HT-29 (cell line): ENCODE measurements at regions not wholly inside any gene's neighbourhood (a gene's known extent, or its start where the extent isn't known, plus 50 kb on each side); places are given as distances from the start of the nearest gene placed in this dataset.

Experiments
- DNase-seq: peaks from one replicate; pipeline ENCODE4 v3.0.0-alpha.2; 2015; ENCODE audit warnings: low spot score

DNA sequence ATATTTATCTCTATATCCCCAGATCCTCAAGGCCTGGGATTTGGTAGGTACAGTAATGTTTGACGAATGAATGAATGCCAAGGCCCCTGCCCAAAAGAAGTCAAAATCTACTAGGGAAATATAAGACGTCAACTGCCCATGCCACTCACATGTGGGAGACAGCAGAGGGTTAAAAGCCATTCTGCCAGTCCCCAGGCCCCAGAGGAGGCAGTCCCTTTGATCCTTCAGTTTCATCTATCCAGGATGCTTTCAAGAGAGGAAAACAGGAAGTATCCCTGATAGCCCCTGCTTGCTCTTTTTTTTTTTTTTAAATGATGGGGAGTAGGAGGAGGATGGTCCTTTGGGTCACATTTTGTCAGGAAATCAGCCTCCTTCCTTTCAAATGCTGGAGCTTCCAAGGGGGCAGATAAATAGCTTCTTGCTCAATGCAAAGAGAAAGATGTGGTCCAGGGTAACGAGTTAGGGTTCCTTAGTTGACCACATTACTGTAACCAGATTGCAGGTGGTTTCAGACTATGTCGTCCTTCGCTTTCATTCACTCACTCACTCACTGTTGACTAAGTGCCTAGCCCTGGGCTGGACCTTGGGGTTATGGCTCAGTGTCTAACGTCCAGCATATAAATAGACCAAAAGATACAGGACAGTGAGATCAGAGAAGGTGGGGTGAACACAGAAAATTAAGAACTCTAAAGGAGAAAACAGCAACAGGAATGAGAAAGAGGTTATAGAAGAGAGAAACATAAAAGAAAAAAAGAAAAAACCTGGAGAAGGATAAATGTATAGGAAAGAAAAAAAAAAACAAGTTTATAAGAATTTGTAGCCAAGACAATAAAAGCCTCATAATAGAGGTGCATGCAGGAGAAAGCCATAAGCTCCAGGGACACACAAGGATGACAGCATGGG lies 64.6 kb upstream of the PIM1 start:
- no peak for DNase-seq

DNA sequence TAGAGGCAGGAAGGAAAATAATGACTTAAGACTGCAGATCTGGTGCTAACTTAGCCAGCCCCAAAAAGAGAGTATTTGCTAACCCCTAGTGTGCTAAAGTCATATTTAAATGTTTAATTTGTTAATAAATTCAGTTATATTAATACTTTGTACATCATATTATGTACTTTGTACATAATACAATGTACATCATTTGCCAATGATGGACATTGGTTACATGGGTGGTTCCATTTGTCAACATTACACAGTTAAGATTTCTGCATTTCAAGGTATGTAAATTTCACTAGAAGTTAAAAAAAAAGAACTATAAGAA lies 63.9 kb upstream of the PIM1 start:
- no peak for DNase-seq

DNA sequence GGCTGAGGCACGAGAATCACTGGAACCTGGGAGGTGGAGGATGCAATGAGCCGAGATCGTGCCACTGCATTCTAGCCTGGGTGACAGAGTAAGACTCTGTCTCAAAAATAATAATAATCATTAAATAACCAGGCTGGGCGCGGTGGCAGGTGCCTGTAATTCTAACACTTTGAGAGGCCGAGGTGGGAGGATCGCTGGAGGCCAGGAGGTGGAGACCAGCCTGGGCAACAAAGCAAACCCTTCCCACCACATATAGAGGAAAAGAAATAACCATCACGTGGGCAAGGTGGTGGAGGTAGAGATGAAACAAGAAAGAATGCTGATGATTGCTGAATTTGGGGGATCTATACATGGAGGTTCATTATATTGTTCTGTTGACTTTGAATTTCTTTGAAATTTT lies 63.4 kb upstream of the PIM1 start:
- DNase-seq: no peak

DNA sequence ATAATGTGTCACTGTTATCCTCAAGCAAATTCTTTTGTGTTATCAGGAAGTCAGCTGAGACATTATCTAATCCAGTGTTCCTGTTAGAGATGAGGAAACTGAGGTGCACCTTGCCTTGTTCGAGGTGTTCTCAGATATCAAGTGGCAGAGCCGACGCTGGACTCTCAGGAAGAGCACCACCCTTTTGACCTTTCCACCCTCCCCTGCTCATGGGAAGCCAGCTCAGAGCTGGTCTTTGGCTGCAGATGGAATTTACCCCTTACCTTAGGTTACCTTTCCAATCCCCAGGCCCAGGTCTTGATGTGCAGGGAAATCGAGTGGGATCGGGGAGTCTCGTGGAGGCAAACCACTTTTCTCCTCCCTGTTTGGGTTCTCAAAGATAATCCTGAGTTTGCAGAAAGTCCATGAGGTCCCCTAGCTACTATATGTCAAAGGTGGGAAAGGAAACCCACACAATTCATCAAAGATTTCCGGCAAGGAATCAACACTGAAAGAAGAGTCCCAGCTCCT lies 62.9 kb upstream of the PIM1 start:
- DNase-seq: no peak

DNA sequence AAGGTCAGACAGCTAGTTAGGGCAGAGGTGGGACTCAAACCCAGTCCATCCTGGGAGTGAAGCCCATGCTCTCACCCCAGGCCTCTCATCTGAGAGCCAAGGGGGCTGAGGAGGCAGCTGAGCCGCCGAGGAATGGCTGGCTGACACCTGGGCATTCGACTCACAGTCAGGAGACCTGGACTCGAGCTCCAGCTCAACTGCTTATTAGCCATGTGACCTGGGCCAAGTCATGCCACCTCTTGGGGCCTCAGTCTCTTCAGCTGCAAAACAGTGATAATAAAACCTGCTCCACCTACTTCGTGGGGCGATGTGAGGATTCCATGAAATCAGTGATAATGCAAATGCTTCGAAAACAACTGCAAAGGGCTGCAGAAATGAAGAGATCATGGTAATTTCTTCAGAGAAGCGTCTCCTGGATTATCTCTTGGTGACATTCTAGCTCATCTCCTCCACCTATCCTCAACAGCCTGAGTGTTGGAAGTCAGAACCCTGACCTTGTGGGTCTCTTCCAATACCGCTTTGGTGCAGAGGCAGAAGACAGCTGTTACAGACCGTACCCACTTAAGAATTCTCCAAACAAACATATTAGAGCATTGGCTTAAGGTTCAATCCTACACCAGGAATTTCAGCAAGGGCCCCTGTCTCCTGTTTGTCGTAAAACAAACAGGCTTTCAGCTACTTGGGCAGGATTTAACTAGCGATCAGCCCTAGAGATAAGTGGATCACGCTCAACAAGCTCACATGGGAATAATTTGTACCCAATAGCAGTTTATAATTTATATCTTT lies 60.0 kb upstream of the PIM1 start:
- DNase-seq: peak; percentile 30

DNA sequence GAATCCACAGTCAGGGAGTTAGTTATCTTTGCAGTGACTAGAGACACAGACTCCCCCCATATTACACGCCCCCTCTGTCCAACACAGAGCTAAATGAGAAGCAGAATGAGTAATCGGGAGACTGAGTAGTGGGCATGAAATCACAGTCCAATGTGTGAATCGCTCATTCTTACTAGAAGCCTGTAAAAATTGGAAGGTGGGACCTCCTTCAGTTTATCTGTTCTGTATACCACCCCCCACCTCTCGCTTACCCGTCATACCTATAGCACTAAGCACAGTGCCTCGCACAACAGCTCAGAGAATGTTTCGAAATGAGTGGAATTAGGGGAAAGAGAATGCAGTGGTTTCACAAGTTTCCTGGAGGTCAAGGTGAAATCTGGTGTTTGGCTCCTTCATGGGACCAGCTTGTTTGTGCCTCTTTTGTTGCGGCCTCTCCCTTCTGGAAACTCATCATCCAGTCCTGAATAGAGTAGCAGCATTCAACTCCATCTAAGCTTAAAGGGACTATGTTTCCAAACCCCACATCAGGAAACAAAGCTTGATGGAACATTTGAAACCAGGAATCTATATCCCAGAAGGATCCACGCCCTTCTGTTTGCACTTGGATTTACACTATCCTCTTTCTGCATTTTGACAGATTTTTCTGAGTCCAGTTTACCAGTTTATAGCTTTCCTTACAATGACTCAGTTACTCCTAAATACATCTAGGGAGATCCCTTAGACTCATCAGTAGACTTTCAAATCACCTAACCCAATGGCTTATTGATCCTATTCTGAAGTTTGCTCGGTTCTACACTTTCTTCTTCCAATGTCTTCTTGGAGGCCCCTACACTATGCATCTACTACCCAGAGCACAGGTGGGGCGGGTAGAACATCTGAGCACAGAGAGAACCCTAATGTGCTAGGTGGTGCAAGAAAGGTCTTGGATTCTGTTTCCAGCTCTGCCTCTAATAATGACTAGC lies 59.2 kb upstream of the PIM1 start:
- DNase-seq: no peak

DNA sequence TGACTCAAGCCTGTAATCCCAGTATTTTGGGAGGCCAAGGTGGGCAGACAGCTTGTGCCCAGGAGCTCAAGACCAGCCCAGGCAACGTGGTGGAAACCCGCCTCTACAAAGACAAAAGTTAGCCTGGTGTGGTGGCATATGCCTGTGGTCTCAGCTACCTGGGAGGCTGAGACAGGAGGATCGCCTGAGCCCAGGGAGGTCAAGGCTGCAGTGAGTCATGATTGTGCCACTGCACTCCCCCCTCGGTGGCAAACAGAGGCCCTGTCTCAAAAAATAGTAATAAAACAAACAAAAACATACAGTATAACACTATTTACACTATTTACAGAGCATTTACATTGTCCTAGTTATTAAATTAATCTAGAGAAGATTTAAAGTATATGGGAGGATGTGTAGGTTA lies 56.0 kb upstream of the PIM1 start:
- DNase-seq: no peak

DNA sequence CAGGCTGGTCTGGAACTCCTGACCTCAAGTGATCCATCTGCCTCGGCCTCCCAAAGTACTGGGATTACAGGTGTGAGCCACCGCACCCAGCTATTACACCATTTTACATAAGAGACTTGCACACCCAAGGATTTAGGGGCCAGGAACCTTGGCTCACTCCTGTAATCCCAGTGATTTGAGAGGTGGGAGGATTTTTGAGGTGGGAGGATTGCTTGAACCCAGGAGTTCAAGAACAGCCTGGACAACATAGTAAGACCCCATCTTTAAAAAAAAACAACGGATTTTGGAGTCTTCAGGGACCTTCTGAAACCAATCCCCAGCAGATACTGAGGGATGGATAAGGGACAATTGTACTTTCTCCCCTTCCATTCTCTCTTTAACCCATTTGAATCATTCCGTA lies 55.3 kb upstream of the PIM1 start:
- no peak for DNase-seq

DNA sequence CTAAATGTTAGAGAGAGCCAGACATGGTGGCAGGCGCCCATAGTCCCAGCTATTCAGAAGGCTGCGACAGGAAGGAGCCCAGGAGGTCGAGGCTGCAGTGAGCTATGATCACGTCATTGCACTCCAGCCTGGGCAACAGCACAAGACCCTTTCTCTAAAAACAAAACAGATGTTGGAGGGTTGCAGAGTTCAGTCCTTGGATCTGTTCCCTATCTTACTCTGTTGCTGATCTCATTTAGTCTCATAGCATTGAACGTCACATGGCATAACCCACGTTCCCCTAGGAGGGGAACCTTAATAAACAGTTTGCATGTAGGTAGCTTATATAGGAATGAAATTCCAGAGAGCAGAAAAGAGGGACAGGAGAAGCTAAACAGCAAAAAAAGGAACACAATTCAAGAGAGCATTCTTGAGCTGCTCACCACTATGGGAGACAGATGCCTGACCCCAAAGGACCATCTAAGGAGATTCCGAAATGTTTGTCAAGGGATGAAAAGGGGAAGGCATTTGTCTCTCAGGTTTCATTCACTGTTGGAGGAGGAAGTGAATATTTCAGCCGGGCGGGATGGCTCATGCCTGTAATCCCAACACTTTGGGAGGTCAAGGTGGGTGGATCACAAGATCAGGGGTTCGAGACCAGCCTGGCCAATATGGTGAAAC lies 54.6 kb upstream of the PIM1 start:
- DNase-seq: no peak

DNA sequence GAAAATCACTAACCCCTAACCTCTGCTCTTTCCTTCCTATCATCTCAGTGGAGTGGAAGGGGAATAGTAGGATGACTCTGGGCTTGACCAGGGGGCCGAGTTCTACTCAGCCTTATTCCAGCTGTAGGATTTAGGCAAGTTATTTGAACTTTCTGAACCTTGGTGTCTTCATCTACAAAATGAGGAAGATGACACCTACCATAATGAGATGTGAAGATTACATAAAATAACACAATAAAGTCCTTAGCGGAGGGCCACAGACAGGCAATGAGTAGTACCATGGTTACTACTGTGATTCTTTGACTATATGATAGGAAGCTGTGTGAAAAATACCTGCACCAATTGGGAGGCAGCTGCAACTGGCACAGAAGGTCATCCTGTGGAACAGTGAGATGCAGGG lies 53.6 kb upstream of the PIM1 start:
- no peak for DNase-seq

DNA sequence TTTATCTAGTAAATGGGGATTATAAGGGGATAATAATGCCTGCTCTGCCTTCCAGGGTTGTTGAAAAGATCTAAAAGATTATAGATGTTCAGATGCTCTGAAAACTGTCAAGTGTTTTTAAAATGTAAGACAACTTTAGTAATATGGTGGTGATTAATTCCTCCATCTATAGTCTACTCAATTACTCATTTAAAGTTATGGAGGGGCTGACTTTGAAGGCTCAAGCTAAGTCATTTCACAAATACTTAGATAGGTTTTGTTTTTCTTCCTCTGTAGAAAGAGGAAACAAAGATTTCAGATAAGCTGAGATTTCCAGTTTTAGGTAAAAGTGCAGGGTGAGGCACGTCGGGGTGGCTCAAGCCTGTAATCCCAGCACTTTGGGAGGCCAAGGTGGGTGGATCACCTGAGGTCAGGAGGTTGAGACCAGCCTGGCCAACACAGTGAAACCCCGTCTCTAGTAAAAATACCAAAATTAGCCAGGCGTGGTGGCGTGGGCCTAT lies 50.5 kb upstream of the PIM1 start:
- DNase-seq: no peak
